SU-DHL-6 (cell line): ENCODE measurements at regions not wholly inside any gene's neighbourhood (a gene's known extent, or its start where the extent isn't known, plus 50 kb on each side); places are given as distances from the start of the nearest gene placed in this dataset.

Source experiments
- H2AFZ ChIP-seq: fragments of 200-600 bp; sonication (generic); 2 replicates; pipeline ENCODE4 v1.6.1; 2014; ENCODE audit warnings: low read depth, mild to moderate bottlenecking, moderate library complexity, mixed read lengths, antibody characterized with exemption, low read length; ENCODE audit not compliant: severe bottlenecking
- H3F3A ChIP-seq: fragments of 200-600 bp; shearing (Covaris generic); 2 replicates; pipeline ENCODE4 v1.6.0; 2016; ENCODE audit warnings: antibody characterized with exemption, mild to moderate bottlenecking; ENCODE audit not compliant: insufficient read depth
- H3K27ac ChIP-seq: fragments of 200-600 bp; sonication (generic); 2 replicates; pipeline ENCODE4 v1.5.1; 2016; ENCODE audit warnings: low read depth, mild to moderate bottlenecking, low read length, moderate library complexity, mixed read lengths
- H3K27me3 ChIP-seq: fragments of 200-600 bp; sonication (generic), shearing (Covaris generic); 2 replicates; pipeline ENCODE4 v1.6.0; 2014; ENCODE audit warnings: mild to moderate bottlenecking, low read length
- H3K36me3 ChIP-seq: fragments of 200-600 bp; sonication (generic); 2 replicates; pipeline ENCODE4 v1.6.1; 2014; ENCODE audit warnings: mild to moderate bottlenecking, low read length, mixed read lengths
- H3K4me2 ChIP-seq: fragments of 300-600, 200-600 bp; shearing (Covaris generic), sonication (generic); 2 replicates; pipeline ENCODE4 v1.6.0; 2014; ENCODE audit warnings: low read length, low read depth, mild to moderate bottlenecking; ENCODE audit not compliant: poor library complexity, severe bottlenecking
- H3K4me3 ChIP-seq: fragments of 200-600 bp; sonication (generic); 2 replicates; pipeline ENCODE4 v1.5.1; 2014; ENCODE audit warnings: antibody characterized with exemption, low read length, mild to moderate bottlenecking, mixed read lengths; ENCODE audit not compliant: insufficient read depth, poor library complexity, severe bottlenecking
- H3K79me2 ChIP-seq: fragments of 200-600 bp; sonication (generic); 2 replicates; pipeline ENCODE4 v1.6.1; 2014; ENCODE audit warnings: mild to moderate bottlenecking, low read length, moderate library complexity; ENCODE audit not compliant: insufficient read depth
- H3K9ac ChIP-seq: fragments of 200-600 bp; sonication (generic); 2 replicates; pipeline ENCODE4 v1.7.0; 2014; ENCODE audit warnings: mild to moderate bottlenecking, low read length
- H3K9me2 ChIP-seq: fragments of 200-600 bp; sonication (generic); replicated peaks from 2 replicates; pipeline ENCODE4 v1.6.1; 2014; ENCODE audit warnings: low read length; ENCODE audit not compliant: insufficient read depth
- H3K9me3 ChIP-seq: fragments of 200-600 bp; sonication (generic); 2 replicates; pipeline ENCODE4 v1.6.1; 2014; ENCODE audit warnings: low read length, mixed read lengths; ENCODE audit not compliant: insufficient read depth
- H4K20me1 ChIP-seq: fragments of 200-600 bp; sonication (generic); 2 replicates; pipeline ENCODE4 v1.6.1; 2014; ENCODE audit warnings: low read depth, mild to moderate bottlenecking, antibody characterized with exemption, low read length, moderate library complexity, mixed read lengths
- EZH2phosphoT487 ChIP-seq: fragments of 200-600 bp; sonication (generic), shearing (Covaris generic); conservative IDR thresholded peaks from 2 replicates; pipeline ENCODE4 v1.6.1; 2018; ENCODE audit warnings: mild to moderate bottlenecking, antibody characterized with exemption, low read length, moderate library complexity, mixed read lengths
- TF ChIP-seq, protein P1 (sequence below): fragments of 200-600 bp; sonication (generic); IDR thresholded peaks from one replicate; pipeline ENCODE4 v1.5.1; 2017; ENCODE audit warnings: antibody characterized with exemption, mild to moderate bottlenecking, low read length, moderate library complexity; ENCODE audit not compliant: insufficient read depth, poor library complexity, severe bottlenecking

DNA sequence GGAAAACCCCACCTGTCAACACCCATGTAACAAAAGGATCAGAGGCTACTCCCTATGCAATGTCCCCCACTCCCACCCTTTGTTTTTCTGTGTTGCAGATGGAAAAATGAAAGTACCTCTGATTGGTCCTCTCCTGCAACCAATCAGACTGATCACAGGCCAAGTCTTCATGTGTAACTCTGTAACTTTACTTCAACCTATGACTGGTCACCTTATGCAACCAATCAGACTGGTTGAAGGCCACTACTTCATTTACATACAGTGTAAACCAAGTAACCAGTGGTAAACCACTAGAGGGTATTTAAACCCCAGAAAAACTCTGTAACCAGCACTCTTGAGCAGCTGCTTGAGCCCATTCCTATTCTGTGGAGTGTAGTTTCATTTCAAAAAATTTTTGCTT, 266.3 kb upstream of the OLFM3 start:
- H2AFZ ChIP-seq, result no peak overlapping the region
- no peaks in the 10 kb centered on the region for H3K9me2 ChIP-seq
- no peak overlapping the region for H3K4me2 ChIP-seq
- no peaks in the 10 kb centered on the region for H3K27me3 ChIP-seq
- H3F3A ChIP-seq, result no peaks in the 10 kb centered on the region
- no peaks in the 10 kb centered on the region for H3K9me3 ChIP-seq
- H3K36me3 ChIP-seq, result no peaks in the 10 kb centered on the region
- H3K9ac ChIP-seq, result no peak overlapping the region
- H4K20me1 ChIP-seq, result no peaks in the 10 kb centered on the region
- TF ChIP-seq, protein P1, sequence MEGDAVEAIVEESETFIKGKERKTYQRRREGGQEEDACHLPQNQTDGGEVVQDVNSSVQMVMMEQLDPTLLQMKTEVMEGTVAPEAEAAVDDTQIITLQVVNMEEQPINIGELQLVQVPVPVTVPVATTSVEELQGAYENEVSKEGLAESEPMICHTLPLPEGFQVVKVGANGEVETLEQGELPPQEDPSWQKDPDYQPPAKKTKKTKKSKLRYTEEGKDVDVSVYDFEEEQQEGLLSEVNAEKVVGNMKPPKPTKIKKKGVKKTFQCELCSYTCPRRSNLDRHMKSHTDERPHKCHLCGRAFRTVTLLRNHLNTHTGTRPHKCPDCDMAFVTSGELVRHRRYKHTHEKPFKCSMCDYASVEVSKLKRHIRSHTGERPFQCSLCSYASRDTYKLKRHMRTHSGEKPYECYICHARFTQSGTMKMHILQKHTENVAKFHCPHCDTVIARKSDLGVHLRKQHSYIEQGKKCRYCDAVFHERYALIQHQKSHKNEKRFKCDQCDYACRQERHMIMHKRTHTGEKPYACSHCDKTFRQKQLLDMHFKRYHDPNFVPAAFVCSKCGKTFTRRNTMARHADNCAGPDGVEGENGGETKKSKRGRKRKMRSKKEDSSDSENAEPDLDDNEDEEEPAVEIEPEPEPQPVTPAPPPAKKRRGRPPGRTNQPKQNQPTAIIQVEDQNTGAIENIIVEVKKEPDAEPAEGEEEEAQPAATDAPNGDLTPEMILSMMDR, result no peak
- no peak for TF ChIP-seq EZH2phosphoT487
- no peak overlapping the region for H3K27ac ChIP-seq
- H3K79me2 ChIP-seq, result no peaks in the 10 kb centered on the region
- H3K4me3 ChIP-seq, result no peak overlapping the region

DNA sequence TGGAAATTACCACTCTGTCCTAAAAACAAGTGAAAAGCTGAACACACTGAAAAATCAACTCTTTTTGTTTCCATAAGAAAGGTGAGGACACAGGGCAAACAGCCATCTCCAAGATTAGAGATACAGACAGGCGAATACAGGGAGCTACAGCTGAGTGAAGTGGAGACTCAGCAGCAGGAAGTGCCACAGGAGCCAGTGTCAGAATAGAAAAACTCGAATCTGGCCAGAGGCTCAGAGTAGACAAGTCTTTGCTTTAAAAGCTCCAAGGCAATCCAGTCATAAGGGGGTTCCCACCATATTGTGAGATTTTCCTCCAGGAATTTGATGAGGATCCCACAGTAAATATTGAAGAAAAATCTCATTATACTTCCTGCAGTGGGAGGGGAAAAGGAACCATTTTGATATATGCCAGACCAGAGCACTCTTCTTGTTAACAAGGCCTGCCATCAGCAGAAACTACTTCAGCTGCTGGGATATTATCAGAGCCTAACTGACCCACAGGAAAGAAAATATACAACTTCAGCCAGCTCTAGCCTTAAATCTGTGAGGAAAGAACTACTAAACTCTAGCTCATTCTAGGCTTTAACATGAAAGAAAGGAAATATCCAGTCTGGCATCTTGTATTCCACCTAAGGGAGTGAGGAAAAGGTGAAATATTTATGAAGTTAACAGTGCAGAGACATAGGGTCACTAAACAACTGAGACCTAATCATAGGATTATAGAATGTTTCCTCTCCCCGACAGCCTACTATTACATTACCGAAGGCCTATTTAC, 256.2 kb upstream of the OLFM3 start:
- Histone ChIP-seq H3K9me2 (no peaks in the 10 kb centered on the region), H2AFZ (no peak overlapping the region), H3K27ac (no peak overlapping the region), H3K4me2 (no peak overlapping the region), H3K36me3 (no peaks in the 10 kb centered on the region), H3K4me3 (no peak overlapping the region), H3K9ac (no peak overlapping the region), H3K9me3 (no peaks in the 10 kb centered on the region), H4K20me1 (no peaks in the 10 kb centered on the region), H3F3A (no peaks in the 10 kb centered on the region), H3K79me2 (no peaks in the 10 kb centered on the region), H3K27me3 (no peaks in the 10 kb centered on the region)
- TF ChIP-seq, protein P1, result no peak
- no peak for TF ChIP-seq EZH2phosphoT487

DNA sequence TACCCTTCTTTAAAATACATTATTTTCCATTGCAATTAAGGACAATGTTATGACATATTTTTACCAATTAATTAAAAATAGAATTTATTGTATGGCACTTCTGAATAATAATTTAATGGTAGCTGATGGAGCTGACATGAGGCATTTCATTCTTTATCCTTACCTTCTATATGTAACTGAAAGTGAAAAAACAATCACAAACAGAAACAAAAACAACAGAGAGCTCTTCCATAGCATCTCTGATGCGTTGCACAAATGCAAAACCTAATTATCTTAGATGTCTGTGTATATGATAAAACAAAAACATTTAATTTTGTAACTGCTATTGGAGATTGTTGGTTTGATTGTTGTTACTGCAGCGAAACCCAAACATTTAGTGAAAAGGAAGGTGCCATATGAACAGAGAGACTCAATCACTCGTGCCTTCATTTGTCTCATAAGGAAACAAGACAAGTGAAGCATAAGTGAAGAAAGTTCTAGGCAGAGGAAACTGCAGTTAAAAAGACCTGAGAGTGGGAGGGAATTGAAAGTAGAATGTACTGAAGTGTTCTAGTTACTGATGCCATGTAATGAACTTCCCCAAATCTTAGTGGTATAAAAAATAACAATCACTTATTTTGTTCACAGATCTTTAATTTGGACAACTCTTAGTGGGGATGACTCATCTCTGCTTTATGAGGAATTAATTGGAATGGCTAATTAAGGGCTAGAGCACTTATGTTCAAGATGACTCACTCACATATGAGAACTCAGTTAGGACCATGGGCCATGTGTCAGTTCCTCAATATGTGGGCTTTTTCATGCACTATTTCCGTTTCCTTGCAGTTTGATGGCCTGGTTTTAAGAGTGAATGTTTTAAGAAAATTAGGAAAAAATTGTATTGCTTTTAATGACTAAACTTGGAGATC, 245.0 kb upstream of the OLFM3 start:
- Histone ChIP-seq H3K4me2 (no peak overlapping the region), H3K36me3 (no peaks in the 10 kb centered on the region), H3K9me2 (no peaks in the 10 kb centered on the region), H3K27ac (no peak overlapping the region), H2AFZ (no peak overlapping the region), H3F3A (no peaks in the 10 kb centered on the region), H3K79me2 (no peaks in the 10 kb centered on the region), H3K9me3 (no peaks in the 10 kb centered on the region), H3K27me3 (no peaks in the 10 kb centered on the region), H3K4me3 (no peak overlapping the region), H4K20me1 (no peaks in the 10 kb centered on the region), H3K9ac (no peak overlapping the region)
- no peak for TF ChIP-seq EZH2phosphoT487
- TF ChIP-seq, protein P1, result no peak
